ENCODE measurements at regions not wholly inside any gene's neighbourhood (a gene's known extent, or its start where the extent isn't known, plus 50 kb on each side); places are given as distances from the start of the nearest gene placed in this dataset.

DNA sequence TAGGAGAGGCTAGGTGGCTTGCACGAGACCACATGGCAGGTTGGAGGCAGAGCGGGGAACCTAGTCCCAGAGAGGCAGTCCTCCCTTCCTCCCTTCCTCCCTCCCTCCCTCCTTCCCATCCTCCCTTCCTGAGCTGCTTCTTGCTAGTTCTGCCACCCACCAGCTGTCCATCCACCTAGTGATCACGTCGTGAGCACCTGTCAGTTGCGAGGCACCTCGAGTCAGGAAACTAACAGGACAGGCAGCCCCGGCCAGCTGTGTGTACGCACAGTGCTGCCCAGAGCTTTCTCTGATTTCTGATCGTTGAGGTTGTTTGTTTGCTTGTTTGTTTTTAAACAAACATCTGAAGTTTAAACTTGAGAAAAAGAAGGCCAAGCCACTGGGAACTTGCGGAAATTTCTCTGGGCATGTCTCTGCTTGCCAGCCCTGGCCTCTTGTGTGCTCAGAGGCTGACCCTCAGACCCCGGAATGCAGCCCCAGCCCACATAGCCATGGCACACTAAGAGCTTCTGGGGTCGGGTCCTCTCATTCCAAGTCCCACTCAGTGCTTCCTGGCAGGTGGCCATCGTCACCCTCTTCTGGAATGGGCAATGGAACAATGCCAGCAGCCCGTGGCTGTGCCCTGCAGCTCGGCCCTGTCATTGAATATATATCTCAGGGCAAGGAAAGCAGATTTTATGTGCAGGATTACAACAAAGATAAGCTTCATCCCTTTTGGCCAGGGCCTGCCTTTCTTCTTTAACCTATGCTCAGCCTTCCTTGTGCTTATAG, 174.0 kb downstream of the KATNIP start:
- TF ChIP-seq, protein P1, sequence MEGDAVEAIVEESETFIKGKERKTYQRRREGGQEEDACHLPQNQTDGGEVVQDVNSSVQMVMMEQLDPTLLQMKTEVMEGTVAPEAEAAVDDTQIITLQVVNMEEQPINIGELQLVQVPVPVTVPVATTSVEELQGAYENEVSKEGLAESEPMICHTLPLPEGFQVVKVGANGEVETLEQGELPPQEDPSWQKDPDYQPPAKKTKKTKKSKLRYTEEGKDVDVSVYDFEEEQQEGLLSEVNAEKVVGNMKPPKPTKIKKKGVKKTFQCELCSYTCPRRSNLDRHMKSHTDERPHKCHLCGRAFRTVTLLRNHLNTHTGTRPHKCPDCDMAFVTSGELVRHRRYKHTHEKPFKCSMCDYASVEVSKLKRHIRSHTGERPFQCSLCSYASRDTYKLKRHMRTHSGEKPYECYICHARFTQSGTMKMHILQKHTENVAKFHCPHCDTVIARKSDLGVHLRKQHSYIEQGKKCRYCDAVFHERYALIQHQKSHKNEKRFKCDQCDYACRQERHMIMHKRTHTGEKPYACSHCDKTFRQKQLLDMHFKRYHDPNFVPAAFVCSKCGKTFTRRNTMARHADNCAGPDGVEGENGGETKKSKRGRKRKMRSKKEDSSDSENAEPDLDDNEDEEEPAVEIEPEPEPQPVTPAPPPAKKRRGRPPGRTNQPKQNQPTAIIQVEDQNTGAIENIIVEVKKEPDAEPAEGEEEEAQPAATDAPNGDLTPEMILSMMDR (IDR thresholded peaks at IDR 0.05; ENCODE audit: insufficient read depth, low read depth, low read length), result no peak

DNA sequence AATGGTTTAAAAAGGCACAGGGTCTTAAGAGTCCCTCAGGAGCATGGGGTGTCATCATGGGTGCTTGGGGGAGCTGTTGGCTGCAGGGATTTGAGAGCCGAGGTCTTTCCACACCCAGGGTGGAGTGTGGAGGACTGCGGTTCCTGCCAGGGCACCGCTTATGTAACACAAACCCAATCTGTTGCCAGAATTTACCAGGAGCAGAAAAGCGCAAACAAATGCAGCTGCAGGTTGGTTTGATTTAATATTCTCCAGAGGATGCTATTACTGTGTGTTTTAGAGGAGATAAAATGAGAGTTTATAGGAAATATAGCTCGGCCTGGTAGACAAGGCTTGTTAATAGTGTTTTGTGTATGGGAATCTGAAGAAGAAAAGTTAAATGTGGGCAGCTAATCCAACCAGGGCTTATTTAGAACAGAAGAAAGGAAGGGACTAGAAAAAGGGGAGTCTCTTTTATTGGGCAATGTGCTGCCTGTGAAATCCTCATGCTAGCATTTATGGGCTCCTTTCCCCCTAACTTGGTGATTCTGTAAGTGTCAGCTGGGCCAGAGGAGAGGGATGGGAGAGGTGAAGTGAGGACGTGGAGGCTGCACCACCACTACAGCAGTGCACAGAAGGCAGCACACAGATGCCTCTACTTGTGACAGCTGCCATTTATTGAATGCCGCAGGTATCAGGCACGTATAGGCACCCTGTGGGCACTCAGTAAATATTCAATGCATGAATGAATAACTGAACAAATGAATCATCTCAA, 174.7 kb downstream of the KATNIP start:
- TF ChIP-seq, protein P1 (IDR thresholded peaks at IDR 0.05; ENCODE audit: insufficient read depth, low read depth, low read length), result no peak
- CTCF ChIA-PET, result interaction anchor here (0.9 to 1.9 kb wide), 4 partner anchors 10 to 33 kb away, joined by 3 to 6 read pairs (median 4); no protein-coding TSS in a partner anchor
- H3K4me3 ChIP-seq (ENCODE audit: low read depth, low read length), result no peak overlapping the region
- DNase-seq (ENCODE audit: low read depth), result no peak
- H3K27me3 ChIP-seq (ENCODE audit: control insufficient read depth, insufficient read depth, low read length), result no peaks in the 10 kb centered on the region
- POLR2A ChIA-PET, result no interaction called here
- peaks cover 3% of the 10 kb centered on the region for H3K36me3 ChIP-seq (ENCODE audit: control insufficient read depth, insufficient read depth, low read length)

More for the DNA sequence above, 174.0 kb downstream of the KATNIP start:
- no peak for DNase-seq (ENCODE audit: low read depth)
- CTCF ChIA-PET, result interaction anchor here (0.9 to 1.8 kb wide), 2 partner anchors 15 to 32 kb away, joined by 3 to 6 read pairs; no protein-coding TSS in a partner anchor
- Histone ChIP-seq H3K27me3 (ENCODE audit: control insufficient read depth, insufficient read depth, low read length) (no peaks in the 10 kb centered on the region), H3K4me3 (ENCODE audit: low read depth, low read length) (no peak overlapping the region), H3K36me3 (ENCODE audit: control insufficient read depth, insufficient read depth, low read length) (peaks cover 3% of the 10 kb centered on the region)
- POLR2A ChIA-PET, result interaction anchor here (0.6 kb wide), 1 partner anchor 83 kb away, joined by 3 read pairs; no protein-coding TSS in a partner anchor

DNA sequence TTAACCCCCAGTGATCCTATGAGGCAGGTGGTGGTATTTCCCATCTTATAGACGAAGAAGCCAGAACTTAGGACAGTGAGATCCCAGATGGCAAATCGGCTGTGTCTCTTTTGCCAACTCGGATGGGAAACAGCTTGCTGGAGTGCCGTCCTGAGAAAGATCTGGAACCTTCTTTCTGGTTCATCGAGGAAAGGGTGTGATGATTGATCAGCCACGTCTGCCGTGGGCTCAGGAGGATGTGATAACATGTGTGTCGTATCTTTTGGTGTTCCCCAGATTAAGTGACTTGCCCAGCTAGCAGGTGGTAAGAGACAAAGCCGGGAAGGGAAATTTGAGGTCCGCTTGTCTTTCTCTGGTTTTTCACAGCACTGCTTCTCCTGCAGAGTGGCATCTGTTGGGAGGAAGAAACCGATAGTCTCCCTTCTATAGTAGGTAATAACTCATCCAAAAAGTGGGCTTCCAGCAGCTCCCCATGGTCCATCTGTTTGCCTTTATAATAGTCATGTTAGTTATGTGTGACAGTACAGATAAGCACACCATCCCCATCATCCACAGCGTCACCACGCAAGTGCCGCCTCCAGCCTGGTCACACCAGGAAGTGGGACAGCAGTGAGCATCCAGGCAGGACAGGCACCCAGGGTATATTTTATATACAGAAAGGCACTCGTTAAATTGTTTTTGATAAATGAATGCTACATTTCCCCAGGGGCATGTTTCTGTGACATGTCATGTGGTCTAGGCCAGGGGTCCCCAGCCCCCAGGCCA, 175.5 kb downstream of the KATNIP start:
- ChIA-PET POLR2A (no interaction called here), CTCF (interaction anchor here (1.1 to 1.9 kb wide), 3 partner anchors 10 to 34 kb away, joined by 3 to 6 read pairs (median 5); no protein-coding TSS in a partner anchor)
- TF ChIP-seq, protein P1 (IDR thresholded peaks at IDR 0.05; ENCODE audit: insufficient read depth, low read depth, low read length), result no peak
- peaks cover 3% of the 10 kb centered on the region for H3K36me3 ChIP-seq (ENCODE audit: control insufficient read depth, insufficient read depth, low read length)
- H3K27me3 ChIP-seq (ENCODE audit: control insufficient read depth, insufficient read depth, low read length), result no peaks in the 10 kb centered on the region
- no peak overlapping the region for H3K4me3 ChIP-seq (ENCODE audit: low read depth, low read length)
- no peak for DNase-seq (ENCODE audit: low read depth)

DNA sequence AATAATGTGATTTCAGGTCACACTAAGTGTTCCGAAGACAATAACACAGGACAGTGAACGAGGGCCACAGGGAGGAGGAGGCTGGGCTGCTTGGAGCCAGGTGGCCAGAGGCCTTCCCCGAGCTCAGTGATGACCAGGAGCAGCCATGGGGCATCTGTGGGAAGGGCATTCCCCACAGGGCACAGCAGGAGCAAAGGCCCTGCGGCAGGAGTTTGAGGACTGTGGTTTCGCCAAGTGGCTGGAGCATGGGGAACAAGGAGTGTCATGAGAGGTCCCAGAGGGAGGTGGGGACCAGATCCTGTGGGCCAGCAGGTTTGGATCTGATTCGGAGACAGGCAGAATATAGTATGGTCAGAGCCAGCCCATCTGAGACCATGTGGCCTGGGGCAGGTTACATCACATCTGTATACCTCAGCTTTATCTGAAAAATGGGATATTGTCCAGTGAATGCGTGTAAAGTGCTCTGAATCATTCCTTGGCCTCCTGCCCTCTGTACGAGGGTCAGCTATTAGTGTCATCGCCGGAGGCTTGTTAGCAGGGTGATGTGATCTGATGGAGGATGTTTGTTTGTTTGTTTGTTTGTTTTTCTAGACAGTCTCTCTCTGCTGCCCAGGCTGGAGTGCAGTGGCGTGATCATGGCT, 176.8 kb downstream of the KATNIP start:
- Histone ChIP-seq H3K4me3 (ENCODE audit: low read depth, low read length) (no peak overlapping the region), H3K27me3 (ENCODE audit: control insufficient read depth, insufficient read depth, low read length) (no peaks in the 10 kb centered on the region), H3K36me3 (ENCODE audit: control insufficient read depth, insufficient read depth, low read length) (peaks cover 3% of the 10 kb centered on the region)
- no peak for DNase-seq (ENCODE audit: low read depth)
- CTCF ChIA-PET, result no interaction called here
- TF ChIP-seq, protein P1 (IDR thresholded peaks at IDR 0.05; ENCODE audit: insufficient read depth, low read depth, low read length), result no peak
- POLR2A ChIA-PET, result no interaction called here
